ENCODE measurements at regions not wholly inside any gene's neighbourhood (a gene's known extent, or its start where the extent isn't known, plus 50 kb on each side); places are given as distances from the start of the nearest gene placed in this dataset.

GRCh38 chr10:59090817-59091622 is 85.4 kb upstream of the PHYHIPL start:
- no peak for DNase-seq

- DNase-seq, result no peak
Observed at GRCh38 chr10:59093461-59093860, 83.0 kb upstream of the PHYHIPL start.

GRCh38 chr10:59096631-59097030 is 79.8 kb upstream of the PHYHIPL start:
- no peak for DNase-seq

GRCh38 chr10:59098387-59098786 is 78.1 kb upstream of the PHYHIPL start:
- DNase-seq, result no peak

GRCh38 chr10:59098831-59099452 is 77.5 kb upstream of the PHYHIPL start:
- no peak for DNase-seq

- DNase-seq, result no peak
Observed at GRCh38 chr10:59099481-59099880, 77.0 kb upstream of the PHYHIPL start.

GRCh38 chr10:59102394-59102793 is 74.0 kb upstream of the PHYHIPL start:
- no peak for DNase-seq

- no peak for DNase-seq
Observed at GRCh38 chr10:59104186-59104585, 72.3 kb upstream of the PHYHIPL start.

- DNase-seq, result no peak
Observed at GRCh38 chr10:59106441-59106840, 70.0 kb upstream of the PHYHIPL start.

GRCh38 chr10:59107147-59107546 is 69.3 kb upstream of the PHYHIPL start:
- DNase-seq, result no peak

GRCh38 chr10:59108296-59108870 is 68.1 kb upstream of the PHYHIPL start:
- no peak for DNase-seq

- no peak for DNase-seq
Observed at GRCh38 chr10:59108886-59109288, 67.6 kb upstream of the PHYHIPL start.

- no peak for DNase-seq
Observed at GRCh38 chr10:59109826-59110225, 66.6 kb upstream of the PHYHIPL start.

- DNase-seq, result no peak
Observed at GRCh38 chr10:59124187-59124586, 52.3 kb upstream of the PHYHIPL start.

- DNase-seq, result no peak
Observed at GRCh38 chr10:59125666-59126065, 50.8 kb upstream of the PHYHIPL start.

GRCh38 chr10:59126261-59126660 is 50.2 kb upstream of the PHYHIPL start:
- no peak for DNase-seq
